NCI-H510A treated with DMSO at 0.1 percent for 48 hours (cell line): ENCODE measurements at regions not wholly inside any gene's neighbourhood (a gene's known extent, or its start where the extent isn't known, plus 50 kb on each side); places are given as distances from the start of the nearest gene placed in this dataset.

ENCODE experiments used
- DNase-seq: peaks from one replicate; lab custom pipeline; 2025; lab: John Stamatoyannopoulos, UW

DNA sequence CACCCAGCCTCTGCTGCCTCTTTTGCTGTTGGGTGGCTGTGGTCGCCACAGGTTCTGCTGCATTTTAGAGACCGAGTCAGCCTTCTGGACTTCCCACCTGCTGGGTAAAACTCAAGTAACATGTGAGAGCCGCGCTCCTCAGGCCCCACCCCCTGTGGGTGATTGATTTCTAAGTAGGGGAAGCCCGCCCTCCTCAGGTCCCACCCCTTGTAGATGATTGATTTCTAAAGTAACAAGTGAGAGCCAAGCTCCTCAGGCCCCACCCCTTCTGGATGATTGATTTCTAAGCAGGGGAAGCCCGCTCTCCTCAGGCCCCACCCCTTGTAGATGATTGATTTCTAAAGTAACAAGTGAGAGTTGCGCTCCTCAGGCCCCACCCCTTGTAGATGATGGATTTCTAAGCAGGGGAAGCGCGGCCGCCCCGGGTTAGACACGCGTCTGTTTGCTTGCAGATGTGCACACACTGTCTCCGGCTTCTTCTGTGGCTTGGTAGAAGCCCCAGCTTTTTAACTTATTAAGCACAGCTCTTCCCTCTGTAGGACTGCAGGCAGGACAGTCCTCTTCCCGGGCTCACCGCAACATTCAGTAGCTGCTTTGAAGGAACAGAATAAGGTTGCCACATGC is 83.4 kb downstream of the FAM43A start:
- DNase-seq = peak; percentile 98

DNA sequence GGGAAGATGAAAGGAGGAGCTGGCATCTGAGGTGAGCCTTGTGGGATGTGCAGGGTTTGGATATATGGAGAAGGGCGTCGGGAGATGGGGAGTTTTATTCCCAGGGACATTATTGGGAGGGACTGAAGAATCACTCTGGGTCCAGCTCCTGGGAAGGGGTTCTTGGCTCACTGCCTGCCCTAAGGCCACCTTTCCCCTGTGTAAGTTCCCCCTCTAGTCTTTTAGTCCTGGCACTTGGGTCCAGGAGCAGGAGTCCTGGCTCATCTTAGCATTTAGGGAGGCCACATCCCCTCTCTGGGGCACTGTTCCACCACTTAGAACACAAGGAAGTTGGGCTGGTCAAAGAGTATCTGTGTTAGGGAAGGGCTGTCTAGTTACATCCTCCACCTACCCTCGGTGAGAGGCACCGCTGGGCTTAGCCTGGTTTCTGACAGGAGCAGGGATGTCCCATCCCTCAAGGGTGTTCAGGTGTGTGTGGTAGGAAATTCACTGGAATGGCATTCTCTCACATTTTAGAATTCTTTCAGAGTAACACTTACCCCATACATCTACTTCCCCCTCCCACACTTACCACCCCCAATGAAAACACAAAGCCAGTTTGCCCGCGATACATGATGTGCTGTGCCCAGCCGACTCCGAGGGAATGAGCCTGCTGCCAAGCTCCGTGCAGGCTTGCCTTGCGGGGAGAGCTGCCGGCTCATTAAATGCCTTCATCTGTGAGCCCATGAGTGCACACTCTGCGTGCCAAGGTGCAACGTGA is 86.7 kb downstream of the FAM43A start:
- no peak for DNase-seq

DNA sequence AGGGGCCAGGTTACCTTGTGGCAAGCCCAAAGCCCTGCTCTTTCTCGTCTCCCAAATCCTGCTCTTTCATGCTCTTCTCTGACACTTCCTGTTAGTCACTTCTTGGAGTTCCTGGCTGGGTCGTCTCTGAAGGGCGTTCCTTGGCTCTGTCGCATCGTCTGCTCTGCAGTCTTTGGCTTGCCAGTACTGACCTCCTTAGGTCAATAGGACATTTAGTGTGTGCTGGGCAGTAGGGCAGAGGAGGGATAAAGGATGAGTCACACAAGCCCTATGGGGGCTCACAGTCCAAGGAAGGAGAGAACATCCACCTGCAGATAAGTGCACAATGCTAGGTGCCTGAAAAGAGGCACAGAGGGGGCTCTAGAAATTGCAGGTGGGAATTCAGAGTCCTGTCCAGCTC is 87.5 kb downstream of the FAM43A start:
- no peak for DNase-seq

DNA sequence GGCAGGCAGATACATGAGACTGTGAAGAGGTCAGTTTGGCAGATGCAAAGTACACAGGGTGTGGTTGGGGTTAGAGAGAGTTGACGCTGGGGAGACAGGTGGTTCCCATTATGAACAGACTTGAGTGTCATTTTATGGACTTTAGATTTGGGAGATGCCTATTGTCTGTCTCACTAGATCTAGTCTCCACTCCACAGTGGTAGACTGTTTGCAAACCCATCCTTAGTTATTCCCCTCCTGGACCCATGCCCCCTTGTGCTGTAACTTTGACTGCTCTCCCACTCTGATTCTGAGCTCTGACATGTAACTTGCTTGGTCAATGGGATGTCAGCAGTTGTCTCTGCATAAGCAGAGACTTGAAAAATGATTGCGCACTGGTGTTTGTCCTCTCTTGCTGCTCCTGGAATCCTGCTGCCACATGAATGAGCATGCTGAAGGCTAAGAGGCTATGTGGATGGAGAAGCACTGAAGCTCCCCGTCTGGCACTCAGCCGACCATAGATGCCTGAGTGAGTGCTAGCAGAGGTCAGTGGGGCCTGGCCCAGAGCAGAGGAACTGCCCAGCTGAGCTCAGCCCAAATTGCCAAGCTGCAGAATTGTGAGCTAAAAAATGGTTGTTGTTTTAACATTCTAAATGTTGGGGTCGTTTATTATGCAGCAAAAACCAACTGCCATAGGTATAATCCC is 88.2 kb downstream of the FAM43A start:
- DNase-seq = peak; percentile 56

- DNase-seq = no peak
These were observed 89.6 kb downstream of the FAM43A start for GRCh38 chr3:194775266-194775665.

GRCh38 chr3:194775731-194776130 is 90.0 kb downstream of the FAM43A start:
- no peak for DNase-seq

DNA sequence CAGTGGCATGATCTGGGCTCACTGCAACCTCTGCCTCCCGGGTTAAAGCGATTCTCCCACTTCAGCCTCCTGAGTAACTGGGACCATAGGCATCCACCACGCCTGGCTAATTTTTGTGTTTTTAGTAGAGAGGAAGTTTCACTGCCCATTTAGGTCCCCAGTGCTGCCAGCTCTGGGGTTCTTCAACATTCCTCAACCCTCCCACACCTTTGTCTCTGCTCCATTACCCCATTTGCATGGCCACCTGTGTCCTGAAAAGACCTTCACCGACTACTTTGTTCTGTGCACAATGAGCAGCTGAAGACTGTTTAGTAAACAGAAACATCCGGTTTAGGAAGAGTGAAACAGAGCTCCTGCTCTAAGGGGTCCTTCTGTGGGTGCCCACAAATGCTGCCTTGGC is 92.0 kb downstream of the FAM43A start:
- DNase-seq = no peak

GRCh38 chr3:194779729-194780224 is 94.1 kb downstream of the FAM43A start:
- DNase-seq = no peak

DNA sequence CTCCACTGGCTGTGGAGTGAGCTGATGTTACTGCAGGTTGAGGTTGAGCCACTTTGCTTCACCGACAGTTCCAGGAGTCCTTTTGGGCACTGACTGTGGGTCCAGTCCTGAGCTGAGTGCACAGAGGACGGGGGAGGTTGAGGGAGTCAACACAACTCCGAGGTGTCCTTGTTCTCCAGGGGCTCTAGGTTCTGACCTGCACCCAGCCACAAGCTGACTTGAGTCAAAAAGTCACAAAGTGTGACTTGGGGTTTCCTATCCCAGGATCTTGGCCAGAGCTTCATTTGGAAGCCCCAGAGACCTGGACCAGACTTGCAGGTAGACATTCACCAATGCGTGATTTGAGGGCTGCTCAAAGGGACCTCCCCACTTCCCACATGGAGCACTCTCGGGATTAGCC is 95.0 kb downstream of the FAM43A start:
- DNase-seq = no peak

DNA sequence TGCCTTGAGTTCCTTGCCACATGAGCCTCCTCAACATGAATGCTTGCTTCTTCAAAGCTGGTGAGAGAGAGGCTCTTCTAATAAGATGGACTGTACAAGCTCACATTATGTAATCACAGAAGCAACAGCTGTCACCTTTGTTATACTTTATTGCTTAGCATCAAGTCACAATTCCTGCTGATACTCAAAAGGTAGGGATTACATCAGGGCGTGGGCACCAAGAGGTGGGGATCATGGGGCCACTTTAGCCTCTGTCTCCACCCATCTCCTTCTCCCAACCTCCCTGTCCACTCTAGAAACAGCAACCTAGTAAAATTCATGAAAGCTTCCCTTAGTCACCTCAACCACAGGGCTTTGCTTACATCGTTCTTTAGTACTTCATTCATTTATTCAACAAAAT is 95.9 kb downstream of the FAM43A start:
- DNase-seq = peak; percentile 6

- peak; percentile 9 for DNase-seq
These were observed 97.2 kb downstream of the FAM43A start for GRCh38 chr3:194782698-194783404.

DNA sequence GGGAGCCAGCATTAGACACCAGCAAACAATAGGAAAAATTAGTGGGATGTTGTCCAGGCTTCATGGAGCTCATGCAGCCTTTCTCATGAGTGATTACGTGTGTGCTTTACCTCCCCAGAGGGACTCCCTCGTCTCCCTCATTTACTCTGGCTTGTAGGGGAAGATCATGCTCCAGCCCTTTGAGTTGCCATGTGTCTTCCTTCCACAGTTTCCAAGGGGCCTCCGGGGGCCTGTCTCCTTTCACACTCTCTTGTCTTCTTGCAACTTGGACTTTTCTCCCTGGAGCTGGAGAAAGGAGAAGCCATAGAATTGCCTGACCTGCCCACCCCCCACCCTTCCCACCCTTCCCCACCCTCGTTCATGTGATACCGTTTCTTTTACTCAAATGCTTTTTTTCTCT is 98.7 kb downstream of the FAM43A start:
- DNase-seq = no peak

- DNase-seq = no peak
These were observed 99.6 kb downstream of the FAM43A start for GRCh38 chr3:194785315-194785714.

DNA sequence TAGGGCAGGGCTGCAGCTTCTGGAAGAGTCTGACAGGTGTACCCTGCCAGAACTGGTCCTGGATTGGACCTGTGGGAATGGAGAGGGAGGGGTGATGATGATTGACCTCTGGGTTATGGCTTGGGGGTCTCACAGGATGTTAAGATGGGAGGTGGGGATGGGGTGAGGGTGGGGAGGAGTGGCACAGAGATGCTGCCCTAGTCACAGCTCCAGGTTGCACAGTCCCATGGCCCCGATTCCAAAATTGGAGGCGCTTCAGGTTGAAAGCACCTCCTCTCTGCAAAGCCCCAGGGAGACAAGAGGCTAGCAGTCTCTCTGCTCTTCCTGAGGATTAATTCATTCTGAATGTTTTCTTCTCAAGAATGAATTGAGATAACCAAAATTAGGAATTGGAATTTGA is 101.4 kb downstream of the FAM43A start:
- DNase-seq = no peak

DNA sequence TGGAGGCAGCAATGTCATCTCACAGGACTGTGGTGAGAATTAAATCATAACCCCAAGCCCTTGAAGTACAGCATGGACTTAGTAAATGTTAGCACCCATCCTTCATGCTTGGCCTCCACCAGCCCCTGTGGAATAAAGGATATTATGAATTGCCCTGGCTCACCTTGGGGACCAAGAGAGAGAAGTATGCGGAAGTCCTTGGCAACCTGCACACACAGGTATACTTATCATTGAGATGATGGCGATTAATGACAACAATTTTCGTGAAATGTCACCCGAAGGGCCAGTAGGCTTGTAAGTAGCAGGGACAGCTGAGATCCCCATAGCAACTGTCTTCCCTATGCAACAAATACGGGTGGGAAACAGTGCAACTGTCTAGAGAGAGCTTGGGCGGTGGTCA is 102.0 kb downstream of the FAM43A start:
- DNase-seq = no peak

GRCh38 chr3:194792368-194792767 is 106.7 kb downstream of the FAM43A start:
- DNase-seq = no peak

DNA sequence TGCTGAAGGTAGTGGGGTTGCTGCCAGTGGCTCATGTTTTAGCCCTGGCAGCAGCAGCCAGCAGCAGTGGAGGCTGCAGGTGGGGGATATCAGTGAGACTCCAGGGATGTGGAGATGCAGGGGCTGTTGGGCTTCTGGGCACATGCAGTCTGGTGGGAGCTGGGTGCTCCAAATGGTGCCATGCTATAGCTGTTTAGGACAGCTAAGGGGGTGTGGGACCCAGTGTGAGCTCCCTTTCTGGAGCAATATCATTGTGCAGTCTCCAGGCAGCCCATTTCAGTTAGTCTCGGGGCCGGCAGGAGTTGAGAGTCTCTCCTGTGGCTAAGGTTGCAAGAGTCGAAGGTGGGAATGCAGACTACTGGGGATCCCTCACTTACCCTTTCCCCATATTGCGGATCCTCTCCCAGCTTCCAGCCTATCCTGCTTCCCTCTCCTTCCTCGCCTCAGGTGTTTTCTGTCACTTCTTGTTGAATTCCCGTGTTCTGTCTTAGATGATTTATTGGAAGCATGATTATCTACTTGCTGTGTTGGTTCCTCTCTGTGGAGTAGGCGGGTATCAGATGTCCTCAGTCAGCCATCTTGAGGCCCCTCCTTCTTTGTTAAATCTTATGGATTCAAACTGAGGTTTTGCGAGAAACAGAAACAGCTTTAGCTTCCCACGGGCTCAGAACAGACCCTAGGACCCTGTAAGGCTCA is 112.0 kb downstream of the FAM43A start:
- no peak for DNase-seq

- no peak for DNase-seq
These were observed 112.8 kb downstream of the FAM43A start for GRCh38 chr3:194798486-194798885.

GRCh38 chr3:194800002-194800401 is 114.3 kb downstream of the FAM43A start:
- DNase-seq = no peak

DNA sequence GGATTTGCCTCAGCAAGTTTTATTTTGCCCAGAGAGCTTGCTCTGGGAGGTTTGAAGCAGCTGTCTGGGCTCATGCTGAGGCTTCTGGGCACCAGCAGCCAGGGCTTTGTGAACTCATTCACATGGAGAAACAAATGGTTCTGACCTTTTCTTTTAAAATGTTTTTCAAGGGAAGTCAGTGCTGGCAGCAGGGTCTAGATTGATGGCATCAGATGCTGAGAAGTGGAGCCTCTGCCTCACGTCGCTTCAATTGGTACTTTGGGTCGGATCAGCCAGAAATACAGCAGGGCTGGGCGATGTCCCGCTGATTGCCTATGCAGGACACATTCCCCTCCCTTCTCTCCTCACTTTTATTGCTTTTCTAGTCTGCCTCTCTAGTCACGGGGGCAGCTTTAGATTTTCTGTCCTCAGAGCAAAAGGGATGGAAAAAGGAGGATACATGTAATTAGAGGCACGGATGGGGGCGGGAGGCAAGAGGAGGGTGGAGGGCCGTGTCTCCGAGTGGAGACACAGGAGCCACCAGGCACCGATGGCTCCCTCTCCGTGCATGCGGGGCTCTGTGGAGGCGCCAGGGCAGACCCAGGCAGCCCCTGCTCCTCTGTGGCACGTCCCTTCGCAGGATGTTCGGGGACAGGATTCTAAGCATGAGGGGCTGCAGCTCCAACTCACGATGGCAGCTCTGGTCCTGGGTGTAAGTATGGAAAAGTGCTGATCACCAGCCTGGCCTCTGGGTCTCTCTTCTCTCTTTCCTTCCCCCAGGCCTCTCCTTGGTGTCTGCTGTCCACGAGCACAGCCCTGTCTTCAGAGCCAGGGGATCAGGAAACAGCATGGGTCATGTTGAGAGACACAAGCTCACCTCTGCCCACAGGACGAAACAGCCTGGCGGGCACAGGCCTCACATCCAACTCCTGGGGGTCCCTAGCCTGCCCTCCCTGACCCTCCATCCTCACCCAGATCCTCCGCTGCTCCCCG is 116.1 kb downstream of the FAM43A start:
- no peak for DNase-seq

DNA sequence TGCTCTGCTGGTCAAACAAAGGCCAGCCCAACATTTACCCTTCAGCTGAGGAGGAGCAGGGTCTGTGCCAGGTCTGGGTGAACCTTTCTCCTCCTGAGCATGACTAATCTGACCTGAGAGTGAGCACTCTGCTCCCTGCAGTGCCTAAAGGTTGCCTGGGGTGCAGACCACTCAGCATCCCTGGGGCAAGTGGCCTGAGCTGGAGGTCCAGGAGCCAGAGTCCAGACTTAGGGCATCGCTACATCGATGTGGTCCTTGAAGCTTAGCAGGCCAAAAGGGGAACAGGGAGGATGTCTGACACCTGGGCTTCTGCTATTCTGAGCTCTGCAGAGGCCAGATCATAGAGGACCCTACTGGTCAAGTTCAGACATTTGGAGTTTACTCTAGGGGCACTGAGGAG is 119.1 kb downstream of the FAM43A start:
- no peak for DNase-seq
